Bronchial epithelial cell (primary cell): ENCODE measurements at regions not wholly inside any gene's neighbourhood (a gene's known extent, or its start where the extent isn't known, plus 50 kb on each side); places are given as distances from the start of the nearest gene placed in this dataset.
"Not testable (repeated sequence)": the region's sequence is repeated elsewhere in the genome, so short reads cannot be mapped to it uniquely, and the experiment has no call there.

Source experiments
- DNase-seq: peaks from one replicate; pipeline ENCODE4 v3.0.0-alpha.2; 2010; ENCODE audit warnings: low read depth
- FAIRE-seq: peaks from 2 replicates; lab custom pipeline; 2011; peaks lifted over from hg19 to GRCh38; lab: Jason Lieb, UNC
- H3K27me3 ChIP-seq: 2 replicates; pipeline ENCODE4 v1.5.1; 2011; ENCODE audit warnings: low read length; ENCODE audit not compliant: control insufficient read depth, insufficient read depth
- H3K36me3 ChIP-seq: 2 replicates; pipeline ENCODE4 v1.5.1; 2011; ENCODE audit warnings: low read length; ENCODE audit not compliant: control insufficient read depth, insufficient read depth
- H3K4me3 ChIP-seq: 2 replicates; pipeline ENCODE4 v1.5.1; 2011; ENCODE audit warnings: mild to moderate bottlenecking, low read depth, low read length, control low read depth
- CTCF ChIP-seq: IDR thresholded peaks from 2 replicates; pipeline ENCODE4 v1.5.1; 2011; ENCODE audit warnings: mild to moderate bottlenecking, moderate library complexity, low read length, control low read depth, inconsistent platforms; ENCODE audit not compliant: insufficient read depth, severe bottlenecking

- no peak overlapping the region for H3K4me3 ChIP-seq
- H3K27me3 ChIP-seq = no peaks in the 10 kb centered on the region
- H3K36me3 ChIP-seq = no peaks in the 10 kb centered on the region
- DNase-seq (no peak), FAIRE-seq (no peak)
- no peak for TF ChIP-seq CTCF
Observed at GRCh38 chr5:21030981-21031380, 1043.0 kb upstream of the CDH18 start.

- DNase-seq (no peak), FAIRE-seq (no peak)
- TF ChIP-seq CTCF = no peak
- H3K36me3 ChIP-seq = no peaks in the 10 kb centered on the region
- no peak overlapping the region for H3K4me3 ChIP-seq
- no peaks in the 10 kb centered on the region for H3K27me3 ChIP-seq
Observed at GRCh38 chr5:21024966-21025365, 1037.0 kb upstream of the CDH18 start.

- no peaks in the 10 kb centered on the region for H3K27me3 ChIP-seq
- FAIRE-seq (no peak), DNase-seq (no peak)
- no peak overlapping the region for H3K4me3 ChIP-seq
- no peaks in the 10 kb centered on the region for H3K36me3 ChIP-seq
- no peak for TF ChIP-seq CTCF
Observed at GRCh38 chr5:21013237-21013636, 1025.2 kb upstream of the CDH18 start.

- no peak for FAIRE-seq
- Histone ChIP-seq H3K4me3 (no peak overlapping the region), H3K36me3 (no peaks in the 10 kb centered on the region), H3K27me3 (no peaks in the 10 kb centered on the region)
- no peak for DNase-seq
- TF ChIP-seq CTCF = no peak
Observed at GRCh38 chr5:21007781-21008180, 1019.8 kb upstream of the CDH18 start.

GRCh38 chr5:20988933-20989332 is 1000.9 kb upstream of the CDH18 start:
- not testable (repeated sequence) for FAIRE-seq, H3K27me3 ChIP-seq, H3K36me3 ChIP-seq, DNase-seq, H3K4me3 ChIP-seq

- Histone ChIP-seq H3K36me3 (no peaks in the 10 kb centered on the region), H3K4me3 (no peak overlapping the region), H3K27me3 (no peaks in the 10 kb centered on the region)
- FAIRE-seq (no peak), DNase-seq (no peak)
- no peak for TF ChIP-seq CTCF
Observed at GRCh38 chr5:20985754-20986153, 997.8 kb upstream of the CDH18 start.
